ENCODE measurements at regions not wholly inside any gene's neighbourhood (a gene's known extent, or its start where the extent isn't known, plus 50 kb on each side); places are given as distances from the start of the nearest gene placed in this dataset.

DNA sequence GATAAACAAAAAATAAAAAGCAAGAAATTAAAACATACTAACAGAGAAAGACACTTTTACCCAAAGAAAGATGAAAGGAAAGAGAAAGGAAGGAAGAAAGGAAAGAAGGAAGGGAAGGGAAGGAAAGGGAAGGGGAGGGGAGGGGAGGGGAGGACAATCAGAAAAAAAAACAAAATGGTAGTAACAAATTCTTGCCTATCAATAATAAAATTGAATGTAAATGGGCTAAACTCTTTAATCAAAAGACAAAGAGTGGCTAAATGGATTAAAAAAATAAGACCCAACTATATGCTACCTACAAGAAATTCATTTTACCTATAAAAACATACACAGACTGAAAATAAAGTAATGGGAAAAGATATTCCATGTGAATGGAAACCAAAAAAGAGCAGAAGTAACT is 372.9 kb upstream of the NFIA start:
- TF ChIP-seq, protein P1, sequence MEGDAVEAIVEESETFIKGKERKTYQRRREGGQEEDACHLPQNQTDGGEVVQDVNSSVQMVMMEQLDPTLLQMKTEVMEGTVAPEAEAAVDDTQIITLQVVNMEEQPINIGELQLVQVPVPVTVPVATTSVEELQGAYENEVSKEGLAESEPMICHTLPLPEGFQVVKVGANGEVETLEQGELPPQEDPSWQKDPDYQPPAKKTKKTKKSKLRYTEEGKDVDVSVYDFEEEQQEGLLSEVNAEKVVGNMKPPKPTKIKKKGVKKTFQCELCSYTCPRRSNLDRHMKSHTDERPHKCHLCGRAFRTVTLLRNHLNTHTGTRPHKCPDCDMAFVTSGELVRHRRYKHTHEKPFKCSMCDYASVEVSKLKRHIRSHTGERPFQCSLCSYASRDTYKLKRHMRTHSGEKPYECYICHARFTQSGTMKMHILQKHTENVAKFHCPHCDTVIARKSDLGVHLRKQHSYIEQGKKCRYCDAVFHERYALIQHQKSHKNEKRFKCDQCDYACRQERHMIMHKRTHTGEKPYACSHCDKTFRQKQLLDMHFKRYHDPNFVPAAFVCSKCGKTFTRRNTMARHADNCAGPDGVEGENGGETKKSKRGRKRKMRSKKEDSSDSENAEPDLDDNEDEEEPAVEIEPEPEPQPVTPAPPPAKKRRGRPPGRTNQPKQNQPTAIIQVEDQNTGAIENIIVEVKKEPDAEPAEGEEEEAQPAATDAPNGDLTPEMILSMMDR (optimal IDR thresholded peaks at IDR 0.05 in 1 of 3, IDR thresholded peaks at IDR 0.05 in 1 of 3, conservative IDR thresholded peaks at IDR 0.05 in 1 of 3; ENCODE audit: extremely low read depth in 1 of 3, insufficient read depth in 2 of 3, low read length in 3 of 3), result no peak
- no peak for TF ChIP-seq EZH2 (IDR thresholded peaks at IDR 0.05; ENCODE audit: low read length)
- DNase-seq (ENCODE audit: low read depth, low spot score) (no peak), FAIRE-seq (no peak)
- Histone ChIP-seq H4K20me1 (ENCODE audit: control insufficient read depth, extremely low read depth, insufficient read depth, low read length) (no peaks in the 10 kb centered on the region), H3K4me2 (ENCODE audit: control insufficient read depth, extremely low read depth, insufficient read depth, low read depth, low read length) (no peak overlapping the region), H3K79me2 (ENCODE audit: control insufficient read depth, insufficient read depth, low read length) (no peaks in the 10 kb centered on the region), H3K36me3 (ENCODE audit: control insufficient read depth in 2 of 2, extremely low read depth in 1 of 2, insufficient read depth in 2 of 2, low read length in 2 of 2) (no peaks in the 10 kb centered on the region), H3K9me1 (ENCODE audit: control insufficient read depth, extremely low read depth, insufficient read depth, low read length) (no peaks in the 10 kb centered on the region), H3K27me3 (ENCODE audit: control insufficient read depth, extremely low read depth, insufficient read depth, low read length) (no peaks in the 10 kb centered on the region), H2AFZ (ENCODE audit: control insufficient read depth, low read length) (no peak overlapping the region), H3K9me3 (ENCODE audit: control insufficient read depth, low read depth, low read length) (no peaks in the 10 kb centered on the region), H3K4me1 (ENCODE audit: control insufficient read depth, extremely low read depth, insufficient read depth, low read length) (no peaks in the 10 kb centered on the region), H3K27ac (ENCODE audit: control insufficient read depth, insufficient read depth, low read length) (no peak overlapping the region), H3K4me3 (ENCODE audit: control insufficient read depth in 2 of 3, extremely low read depth in 1 of 3, insufficient read depth in 2 of 3, low read depth in 1 of 3, low read length in 3 of 3) (no peak overlapping the region), H3K9ac (ENCODE audit: control insufficient read depth, extremely low read depth, insufficient read depth, low read length) (no peak overlapping the region)
- dilution Hi-C loops (cut with MboI; ENCODE audit: extremely low pct_ligation_motif_present, low sequenced_read_pairs), result no loop called here

DNA sequence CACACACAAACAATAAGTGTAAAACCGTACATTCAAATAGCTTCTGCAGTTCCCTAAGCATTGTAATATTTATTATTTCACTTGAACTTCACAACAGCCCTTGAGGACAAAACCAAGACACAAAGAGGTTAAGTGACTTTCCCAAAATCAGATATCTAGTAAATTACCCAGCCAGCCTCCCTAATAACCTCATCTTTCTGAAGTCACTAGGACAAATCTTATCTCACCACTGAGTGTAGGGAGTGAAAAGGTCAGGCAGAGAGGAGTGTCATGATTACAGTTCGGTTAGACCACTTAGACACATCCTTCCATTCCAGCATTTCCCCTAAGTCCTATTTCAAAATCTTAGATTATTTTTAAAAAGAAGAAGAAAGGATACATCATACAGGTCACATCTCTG is 377.3 kb upstream of the NFIA start:
- TF ChIP-seq, protein P1 (optimal IDR thresholded peaks at IDR 0.05 in 1 of 3, IDR thresholded peaks at IDR 0.05 in 1 of 3, conservative IDR thresholded peaks at IDR 0.05 in 1 of 3; ENCODE audit: extremely low read depth in 1 of 3, insufficient read depth in 2 of 3, low read length in 3 of 3), result no peak
- no peak for TF ChIP-seq EZH2 (IDR thresholded peaks at IDR 0.05; ENCODE audit: low read length)
- Histone ChIP-seq H3K36me3 (ENCODE audit: control insufficient read depth in 2 of 2, extremely low read depth in 1 of 2, insufficient read depth in 2 of 2, low read length in 2 of 2) (no peaks in the 10 kb centered on the region), H2AFZ (ENCODE audit: control insufficient read depth, low read length) (no peak overlapping the region), H3K4me3 (ENCODE audit: control insufficient read depth in 2 of 3, extremely low read depth in 1 of 3, insufficient read depth in 2 of 3, low read depth in 1 of 3, low read length in 3 of 3) (no peak overlapping the region), H3K4me2 (ENCODE audit: control insufficient read depth, extremely low read depth, insufficient read depth, low read depth, low read length) (no peak overlapping the region), H3K9me1 (ENCODE audit: control insufficient read depth, extremely low read depth, insufficient read depth, low read length) (no peaks in the 10 kb centered on the region), H3K27me3 (ENCODE audit: control insufficient read depth, extremely low read depth, insufficient read depth, low read length) (no peaks in the 10 kb centered on the region), H4K20me1 (ENCODE audit: control insufficient read depth, extremely low read depth, insufficient read depth, low read length) (no peaks in the 10 kb centered on the region), H3K79me2 (ENCODE audit: control insufficient read depth, insufficient read depth, low read length) (no peaks in the 10 kb centered on the region), H3K9me3 (ENCODE audit: control insufficient read depth, low read depth, low read length) (no peaks in the 10 kb centered on the region), H3K4me1 (ENCODE audit: control insufficient read depth, extremely low read depth, insufficient read depth, low read length) (no peaks in the 10 kb centered on the region), H3K9ac (ENCODE audit: control insufficient read depth, extremely low read depth, insufficient read depth, low read length) (no peak overlapping the region), H3K27ac (ENCODE audit: control insufficient read depth, insufficient read depth, low read length) (no peak overlapping the region)
- FAIRE-seq (no peak), DNase-seq (ENCODE audit: low read depth, low spot score) (no peak)
- dilution Hi-C loops (cut with MboI; ENCODE audit: extremely low pct_ligation_motif_present, low sequenced_read_pairs), result no loop called here

Data from keratinocyte (primary cell).